Activated CD4-positive, CD25-positive, alpha-beta regulatory T cell treated with anti-CD3 and anti-CD28 coated beads, Interleukin-2, amount 50 U/mL, for 24 hours (primary cell): ENCODE measurements at regions not wholly inside any gene's neighbourhood (a gene's known extent, or its start where the extent isn't known, plus 50 kb on each side); places are given as distances from the start of the nearest gene placed in this dataset.
"Not testable (repeated sequence)": the region's sequence is repeated elsewhere in the genome, so short reads cannot be mapped to it uniquely, and the experiment has no call there.

Source experiments
- ATAC-seq, 2 donors: fragments of 150-1000 bp; cut with Tn5 transposase; one replicate each; pipeline ENCODE4 v1.10.0; 2021; ENCODE audit warnings: mild to moderate bottlenecking in 1 of 2, moderate library complexity in 1 of 2

- not testable (repeated sequence) for ATAC-seq
Measured at GRCh38 chr16:58878641-58879040, 144.5 kb upstream of the GOT2 start.

- no peak for ATAC-seq
Measured at GRCh38 chr16:58866935-58867334, 132.8 kb upstream of the GOT2 start.

GRCh38 chr16:58863761-58864160, 129.6 kb upstream of the GOT2 start:
- no peak for ATAC-seq

DNA sequence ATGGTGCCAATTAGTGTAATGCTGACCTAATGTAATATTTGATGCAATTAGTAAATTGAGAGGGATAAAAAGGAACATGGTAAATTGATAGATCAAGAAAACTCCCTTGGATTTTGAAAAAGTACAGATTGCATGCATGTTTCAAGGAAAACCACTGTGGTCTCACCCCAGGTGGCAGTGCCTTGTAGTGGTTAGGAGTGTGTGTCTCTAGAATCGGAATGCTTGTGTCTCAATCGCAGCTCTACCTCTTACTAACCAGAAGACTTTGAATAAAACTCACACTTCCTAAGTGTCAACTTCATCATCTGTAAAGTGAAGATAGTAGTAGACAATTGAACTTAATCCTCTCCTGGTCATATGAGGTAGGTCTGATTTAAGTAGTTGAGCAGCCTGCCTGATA, 128.9 kb upstream of the GOT2 start:
- ATAC-seq, result no peak

DNA sequence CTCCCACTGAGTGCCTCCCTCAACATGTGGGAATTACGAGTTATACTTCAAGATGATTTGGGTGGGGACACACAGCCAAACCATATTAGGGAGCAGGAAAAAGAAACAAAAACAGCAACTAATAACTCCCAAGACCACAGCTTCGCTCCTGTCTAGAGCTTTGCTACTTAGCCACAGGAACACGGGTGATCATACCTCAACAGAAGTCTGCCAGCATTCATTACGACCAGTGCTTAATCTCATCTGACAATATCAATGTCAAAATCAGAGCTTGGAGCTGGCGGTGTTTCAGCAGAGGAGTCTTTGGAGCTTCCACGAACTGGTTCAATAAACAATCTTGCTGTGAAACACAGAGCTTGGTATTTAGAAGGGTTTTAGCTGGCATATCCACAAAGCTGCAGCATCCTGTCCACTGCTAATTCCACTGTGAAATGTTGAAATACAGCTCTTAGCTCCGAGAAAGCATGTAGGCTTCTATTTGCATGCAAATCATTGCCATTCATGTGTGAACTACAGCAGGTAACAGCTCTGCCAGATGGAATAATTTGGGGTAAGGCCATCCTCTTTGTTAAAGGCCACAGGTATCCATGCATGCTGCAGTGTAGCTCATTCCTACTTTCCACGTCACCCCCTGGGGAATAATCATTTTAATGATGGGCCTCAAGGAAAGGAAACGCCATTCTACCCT, 128.4 kb upstream of the GOT2 start:
- ATAC-seq, result no peak

GRCh38 chr16:58859958-58860669, 126.0 kb upstream of the GOT2 start:
- no peak for ATAC-seq

- ATAC-seq, result not testable (repeated sequence)
Measured at GRCh38 chr16:58858577-58858976, 124.5 kb upstream of the GOT2 start.

- no peak for ATAC-seq
Measured at GRCh38 chr16:58855291-58855863, 121.3 kb upstream of the GOT2 start.

DNA sequence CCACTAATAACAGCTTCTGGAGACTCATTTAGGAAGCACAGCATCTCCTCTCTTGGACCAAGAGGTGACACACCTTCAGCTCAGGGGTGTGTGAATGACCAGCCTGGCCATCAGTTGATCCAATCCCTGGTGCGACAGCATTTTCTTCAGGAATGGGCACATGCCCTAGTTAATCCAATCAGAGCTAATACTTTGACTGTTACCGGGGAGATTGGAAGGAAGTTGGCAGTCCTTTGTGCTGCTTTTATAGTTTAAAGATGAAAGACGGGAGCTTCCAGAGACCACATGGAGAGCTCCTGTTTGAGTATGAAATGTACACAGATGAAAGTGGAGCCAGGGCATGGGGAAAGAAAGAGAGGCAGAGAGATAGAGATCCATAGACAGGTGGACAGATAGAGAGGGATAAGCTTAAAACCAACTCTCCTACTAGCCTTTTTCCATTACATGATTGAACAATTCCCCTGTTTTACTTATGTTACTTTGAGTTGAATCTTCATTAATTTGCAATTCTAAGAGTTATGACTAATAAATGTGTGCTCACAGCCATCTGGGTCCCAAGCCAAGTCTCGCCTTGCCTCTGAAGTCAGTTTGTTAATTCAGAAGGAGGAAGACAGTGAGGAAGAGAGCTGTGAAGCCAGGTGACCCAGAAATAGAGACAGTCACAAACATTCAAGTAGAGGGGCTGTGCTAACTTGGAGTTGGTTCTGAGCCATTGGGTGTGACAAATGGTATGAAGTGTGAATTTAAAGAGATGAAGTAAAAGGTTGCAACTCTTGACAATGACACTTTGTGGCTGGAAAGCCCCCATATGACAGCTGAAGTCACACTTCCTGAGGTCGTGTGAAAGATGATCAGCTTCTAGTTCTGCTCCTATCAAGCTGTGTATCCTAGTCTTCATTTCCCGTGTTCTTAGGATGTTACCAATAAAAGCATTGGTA, 120.0 kb upstream of the GOT2 start:
- ATAC-seq, result no peak

GRCh38 chr16:58850678-58851020, 116.5 kb upstream of the GOT2 start:
- ATAC-seq, result no peak

DNA sequence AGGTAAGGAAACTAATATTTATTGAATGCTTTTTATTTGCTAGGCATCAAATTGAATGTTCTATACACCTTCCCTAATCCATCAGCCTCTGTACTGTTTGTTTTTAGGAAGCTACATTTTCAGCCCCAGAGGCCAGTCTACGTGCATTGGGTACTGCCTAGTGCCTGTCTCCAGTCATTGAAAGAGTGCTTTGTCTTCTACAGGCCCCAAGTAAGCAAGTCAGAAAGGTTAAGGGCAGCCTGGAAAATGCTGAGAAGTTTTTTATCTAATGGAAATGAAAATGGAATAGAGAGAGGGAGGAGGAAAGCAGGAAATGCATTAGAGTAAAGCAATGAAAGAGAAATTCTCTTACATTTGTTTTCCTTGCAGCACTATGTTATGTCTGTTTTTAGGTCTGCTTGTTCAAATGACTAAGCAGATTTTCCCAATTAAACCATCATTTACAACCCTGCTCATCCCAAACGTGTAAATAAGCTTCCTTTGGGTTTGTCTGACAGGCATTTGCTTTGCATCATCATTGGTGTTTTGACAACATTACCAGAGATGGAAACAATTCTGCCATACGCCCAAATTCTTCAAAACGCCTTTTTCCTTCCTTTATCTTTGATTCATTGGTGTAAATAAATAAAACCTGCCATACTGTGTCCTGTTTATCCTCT, 116.0 kb upstream of the GOT2 start:
- ATAC-seq, result no peak

DNA sequence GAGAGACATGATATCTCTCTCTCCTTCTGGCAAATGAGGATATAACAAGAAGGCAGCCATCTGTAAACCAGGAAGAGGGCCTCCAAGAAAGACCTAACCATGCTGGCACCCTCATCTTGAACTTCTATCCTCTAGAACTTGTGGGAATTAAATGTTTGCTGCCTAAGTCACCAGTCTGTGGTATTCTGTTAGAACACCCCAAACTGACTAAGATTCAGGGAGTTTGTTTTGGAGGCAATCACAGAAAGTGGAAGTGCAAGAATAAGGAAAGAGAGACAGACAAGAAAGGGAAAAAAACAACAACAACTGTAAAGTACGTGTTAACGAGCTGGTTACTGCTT, 114.5 kb upstream of the GOT2 start:
- no peak for ATAC-seq

- no peak for ATAC-seq
Measured at GRCh38 chr16:58847902-58848661, 114.0 kb upstream of the GOT2 start.

DNA sequence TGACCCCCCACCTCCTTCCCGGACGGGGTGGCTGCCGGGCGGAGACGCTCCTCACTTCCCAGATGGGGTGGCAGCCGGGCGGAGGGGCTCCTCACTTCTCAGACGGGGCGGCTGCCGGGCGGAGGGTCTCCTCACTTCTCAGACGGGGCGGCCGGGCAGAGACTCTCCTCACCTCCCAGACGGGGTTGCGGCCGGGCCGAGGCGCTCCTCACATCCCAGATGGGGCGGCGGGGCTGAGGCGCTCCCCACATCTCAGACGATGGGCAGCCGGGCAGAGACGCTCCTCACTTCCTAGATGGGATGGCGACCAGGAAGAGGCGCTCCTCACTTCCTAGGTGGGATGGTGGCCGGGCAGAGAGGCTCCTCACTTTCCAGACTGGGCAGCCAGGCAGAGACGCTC, 112.1 kb upstream of the GOT2 start:
- not testable (repeated sequence) for ATAC-seq

DNA sequence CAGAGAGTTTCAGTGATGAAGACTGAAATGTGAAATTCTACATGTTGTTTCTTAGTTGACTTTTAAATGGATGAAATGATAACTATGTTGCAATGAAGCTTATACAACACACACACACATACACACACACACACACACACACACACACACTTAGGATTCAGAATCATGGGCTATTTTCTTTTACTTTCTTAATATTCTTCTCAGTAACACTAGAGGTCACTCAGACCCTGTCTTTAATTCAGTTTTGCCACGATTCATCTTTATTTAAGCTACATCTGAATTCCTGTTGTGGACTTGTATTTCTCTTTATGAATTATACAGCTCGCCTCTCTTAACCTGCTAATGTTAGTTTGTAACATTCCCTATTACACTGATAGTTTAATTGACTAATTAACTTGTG, 109.6 kb upstream of the GOT2 start:
- no peak for ATAC-seq

DNA sequence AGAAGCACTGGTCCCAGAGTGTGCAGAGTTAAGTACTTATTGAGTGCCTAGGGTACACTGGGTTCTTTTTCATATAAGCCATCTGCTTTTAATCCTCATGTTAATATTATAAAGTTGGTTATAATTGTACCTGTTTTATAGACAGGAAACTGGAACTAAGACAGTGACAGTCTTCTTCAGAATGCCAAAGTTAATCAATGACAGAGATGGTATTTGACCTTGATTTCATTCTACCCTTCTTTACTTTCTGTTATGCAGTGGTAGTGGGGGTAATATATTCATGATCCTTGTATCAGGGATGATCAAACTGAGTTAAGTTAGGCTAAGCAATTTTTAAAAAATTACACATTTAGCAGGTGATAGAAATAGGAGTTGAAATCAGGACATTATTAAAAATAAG, 108.6 kb upstream of the GOT2 start:
- ATAC-seq, result no peak

DNA sequence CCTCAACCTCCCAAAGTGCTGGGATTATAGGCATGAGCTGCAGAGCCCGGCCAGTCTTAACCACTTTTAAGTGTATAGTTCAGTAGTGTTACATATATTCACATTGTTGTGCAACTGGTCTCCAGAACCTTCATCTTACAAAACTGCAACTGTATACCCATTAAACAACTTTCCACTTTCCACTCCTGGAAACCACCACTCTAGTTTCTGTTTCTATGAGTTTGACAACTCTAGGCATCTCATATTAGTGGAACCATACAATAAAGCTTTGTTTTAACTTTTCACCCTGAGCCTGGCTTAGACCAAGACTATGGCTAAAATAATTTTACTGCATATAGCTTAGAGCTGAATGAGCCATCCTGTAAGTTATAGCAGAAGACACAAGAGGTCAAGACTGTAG, 108.0 kb upstream of the GOT2 start:
- no peak for ATAC-seq

GRCh38 chr16:58837950-58838349, 103.8 kb upstream of the GOT2 start:
- ATAC-seq, result no peak

DNA sequence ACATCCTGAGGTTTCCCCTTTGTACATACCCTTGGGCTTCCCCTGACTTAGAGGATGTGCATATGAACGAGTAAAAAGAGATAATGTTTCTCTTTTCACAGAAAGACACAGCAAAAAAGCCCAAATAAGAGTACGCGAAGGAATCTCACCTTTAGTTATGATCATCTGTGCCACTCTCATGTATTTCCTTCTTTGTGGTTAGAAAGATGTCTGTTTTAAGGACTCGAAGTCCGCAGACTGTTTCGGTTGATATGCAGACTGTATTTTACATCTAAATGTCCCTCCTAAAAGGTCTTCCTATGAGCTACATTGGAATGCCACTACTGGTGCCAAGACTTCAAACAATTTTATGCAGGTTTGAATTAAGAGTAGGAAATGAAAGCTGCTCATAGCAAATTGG, 102.3 kb upstream of the GOT2 start:
- ATAC-seq, result no peak

DNA sequence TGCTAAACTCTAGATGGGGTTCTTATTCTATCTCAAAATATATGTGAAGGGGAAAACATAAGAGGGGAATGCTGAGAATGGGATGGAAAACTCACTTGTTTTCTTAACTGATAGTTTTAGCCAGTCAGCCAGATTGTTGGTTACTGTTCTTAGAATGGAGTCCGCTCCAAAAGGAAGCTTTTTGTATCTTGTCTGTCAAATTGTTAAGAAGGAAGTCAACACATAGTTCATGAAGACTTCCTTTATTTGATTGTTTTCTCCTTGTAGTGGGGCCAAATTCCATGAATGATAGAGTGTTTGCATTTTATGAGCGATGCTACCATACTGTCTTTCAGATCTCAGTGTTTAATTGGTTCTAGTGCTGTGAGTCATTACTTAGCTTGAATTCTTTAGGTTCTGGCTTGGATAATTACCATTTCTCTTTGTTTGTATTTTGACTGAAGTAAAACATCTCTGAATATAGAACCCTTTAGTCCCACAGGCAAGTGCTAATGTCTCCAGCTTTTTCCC, 98.3 kb upstream of the GOT2 start:
- ATAC-seq, result no peak

DNA sequence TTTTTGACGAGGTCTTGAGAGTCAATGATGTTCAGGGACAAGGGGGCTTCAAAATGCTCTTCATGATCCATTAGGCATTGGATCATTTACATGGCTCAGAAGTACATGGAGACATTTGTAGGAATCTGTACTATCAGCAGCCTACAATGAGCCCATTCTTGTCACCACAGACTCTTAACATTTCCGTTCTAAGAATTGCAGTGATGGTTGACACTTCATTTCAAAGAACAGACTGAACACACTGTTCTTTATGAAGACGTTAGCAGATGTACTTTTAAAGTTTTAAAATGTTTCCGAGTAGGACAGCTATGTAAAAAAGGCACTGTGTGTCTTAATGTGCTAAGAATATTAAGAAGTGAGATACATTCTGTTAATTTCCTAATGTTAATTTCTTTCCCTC, 97.3 kb upstream of the GOT2 start:
- no peak for ATAC-seq
